ENCODE measurements at regions not wholly inside any gene's neighbourhood (a gene's known extent, or its start where the extent isn't known, plus 50 kb on each side); places are given as distances from the start of the nearest gene placed in this dataset.
"Not testable (repeated sequence)": the region's sequence is repeated elsewhere in the genome, so short reads cannot be mapped to it uniquely, and the experiment has no call there.

DNA sequence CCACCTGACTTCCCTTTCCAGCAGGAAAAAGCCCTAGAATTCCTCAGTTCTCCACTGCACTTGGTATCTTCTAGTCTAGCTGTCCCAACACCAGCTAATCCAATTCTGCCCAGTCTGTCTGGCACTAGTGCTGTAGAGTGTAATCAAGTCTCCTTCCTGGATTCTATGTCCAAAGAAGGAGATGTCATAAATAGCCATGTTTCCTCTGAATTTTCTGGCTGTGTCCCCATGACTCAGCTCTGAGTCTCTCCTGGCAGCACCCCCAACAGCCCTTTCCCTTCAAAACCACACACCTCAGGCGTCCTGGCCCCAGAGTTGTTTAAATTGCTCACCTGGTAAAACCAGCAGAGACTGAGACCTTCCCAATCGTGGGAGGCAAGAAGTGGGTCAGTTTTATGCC, 197.2 kb downstream of the GRXCR1 start:
- DNase-seq (ENCODE audit: low read depth, low spot score) = no peak

DNA sequence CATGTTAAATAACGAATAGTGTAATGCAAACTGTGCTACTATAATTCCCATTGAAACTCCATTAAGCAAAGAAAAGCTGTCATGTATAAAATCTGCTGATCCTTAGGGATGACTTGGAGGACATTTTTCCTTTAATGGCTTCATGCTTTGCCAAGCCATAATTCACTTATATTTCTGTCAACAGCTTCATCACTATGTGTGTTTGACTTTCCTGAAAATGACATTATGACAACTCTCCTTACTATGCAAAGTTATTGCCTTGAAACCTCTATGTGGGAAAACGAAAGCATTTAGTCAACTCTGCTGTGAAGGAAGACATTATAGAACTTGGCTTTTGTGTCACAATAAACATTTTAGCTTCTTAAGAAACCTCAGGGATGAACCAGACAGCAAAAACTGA, 210.5 kb downstream of the GRXCR1 start:
- DNase-seq (ENCODE audit: low read depth, low spot score) = no peak

DNA sequence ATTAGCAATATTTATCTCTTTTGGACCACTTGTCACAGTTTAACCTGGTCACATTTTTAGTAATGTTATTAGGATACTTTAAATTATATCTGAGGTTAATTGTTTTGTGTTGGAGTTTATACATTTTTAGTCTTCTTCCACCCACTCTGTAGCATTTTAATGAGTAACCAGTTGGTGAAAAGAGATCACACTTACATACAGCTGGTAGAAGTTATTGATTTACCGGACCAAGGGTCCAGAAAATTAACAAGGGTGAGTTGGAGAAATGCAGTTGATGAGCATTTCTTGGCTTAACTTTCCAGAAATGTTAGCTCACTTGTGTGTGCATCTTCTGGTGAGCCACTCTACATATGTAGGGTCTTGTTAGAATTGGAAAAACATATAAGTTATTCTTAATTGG, 219.6 kb downstream of the GRXCR1 start:
- DNase-seq (ENCODE audit: low read depth, low spot score) = no peak

DNA sequence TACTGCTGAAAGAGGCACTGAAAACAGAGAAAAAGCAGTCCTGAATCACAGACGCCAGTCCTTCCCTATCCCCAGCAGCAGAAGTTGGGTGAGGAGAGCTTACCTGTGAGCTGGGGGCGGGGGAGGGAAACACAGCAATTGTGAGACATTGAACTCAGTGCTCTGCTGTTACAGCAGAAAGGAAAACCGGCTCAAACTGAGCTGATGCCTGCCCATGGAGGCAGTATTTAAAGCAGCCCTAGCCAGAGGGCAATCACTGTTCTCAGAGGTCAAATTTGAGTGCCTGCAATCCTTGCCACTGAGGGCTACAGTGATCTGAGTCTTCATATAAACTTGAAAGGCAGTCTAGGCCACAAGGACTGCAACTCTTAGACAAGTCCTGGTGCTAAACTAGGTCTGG, 220.7 kb downstream of the GRXCR1 start:
- DNase-seq (ENCODE audit: low read depth, low spot score) = no peak

DNA sequence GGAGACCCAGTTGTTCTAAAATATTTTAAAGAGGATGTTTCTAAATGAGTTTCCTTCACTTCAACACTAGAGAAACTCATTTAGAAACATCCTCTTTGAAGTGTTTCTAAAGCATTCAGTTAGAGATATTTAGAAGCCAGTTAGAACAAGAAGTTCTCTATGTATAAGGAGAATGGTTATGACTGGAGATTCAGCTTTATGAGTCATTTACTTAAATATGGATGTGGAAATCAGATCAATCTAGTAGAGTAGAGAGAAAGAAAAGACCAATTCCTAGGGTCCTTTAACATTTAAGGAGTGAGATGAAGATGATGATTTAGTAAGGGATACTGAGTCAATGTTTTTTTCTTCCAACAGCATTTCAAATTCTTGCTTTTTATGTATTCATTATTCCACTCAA, 234.1 kb downstream of the GRXCR1 start:
- DNase-seq (ENCODE audit: low read depth, low spot score) = no peak

DNA sequence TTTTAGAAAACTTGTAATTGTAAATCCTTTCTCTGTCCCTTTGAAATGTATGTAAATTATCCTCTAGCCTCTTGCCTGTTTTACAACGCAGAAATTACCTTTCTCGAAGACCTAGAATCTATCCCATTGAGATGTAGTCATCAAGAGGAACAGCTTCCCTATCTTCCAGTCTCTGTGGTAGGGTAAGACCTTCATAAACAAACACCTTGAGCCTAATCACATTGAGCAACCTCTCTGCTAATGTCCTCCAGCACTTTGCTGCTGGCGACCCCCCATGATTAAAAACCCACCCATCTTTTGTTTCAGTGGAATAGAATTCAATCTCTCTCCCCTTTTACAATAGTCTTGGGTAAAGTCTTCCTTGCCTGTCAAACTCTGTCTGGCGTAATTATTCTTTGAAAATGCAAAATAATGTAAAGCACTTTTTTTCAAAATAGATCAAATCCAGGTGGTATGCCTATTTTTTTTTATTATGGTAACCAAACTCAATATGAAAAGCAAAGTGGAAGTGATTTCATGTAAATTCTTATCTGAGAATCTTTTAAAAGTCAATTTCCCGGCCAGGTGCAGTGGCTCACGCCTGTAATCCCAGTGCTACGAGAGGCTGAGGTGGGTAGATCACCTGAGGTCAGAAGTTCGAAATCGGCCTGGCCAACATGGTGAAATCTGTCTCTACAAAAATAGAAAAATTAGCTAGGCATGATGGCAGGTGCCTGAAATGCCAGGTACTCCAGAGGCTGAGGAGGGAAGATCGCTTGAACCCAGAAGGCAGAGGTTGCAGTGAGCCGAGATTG, 237.9 kb downstream of the GRXCR1 start:
- DNase-seq (ENCODE audit: low read depth, low spot score) = no peak

DNA sequence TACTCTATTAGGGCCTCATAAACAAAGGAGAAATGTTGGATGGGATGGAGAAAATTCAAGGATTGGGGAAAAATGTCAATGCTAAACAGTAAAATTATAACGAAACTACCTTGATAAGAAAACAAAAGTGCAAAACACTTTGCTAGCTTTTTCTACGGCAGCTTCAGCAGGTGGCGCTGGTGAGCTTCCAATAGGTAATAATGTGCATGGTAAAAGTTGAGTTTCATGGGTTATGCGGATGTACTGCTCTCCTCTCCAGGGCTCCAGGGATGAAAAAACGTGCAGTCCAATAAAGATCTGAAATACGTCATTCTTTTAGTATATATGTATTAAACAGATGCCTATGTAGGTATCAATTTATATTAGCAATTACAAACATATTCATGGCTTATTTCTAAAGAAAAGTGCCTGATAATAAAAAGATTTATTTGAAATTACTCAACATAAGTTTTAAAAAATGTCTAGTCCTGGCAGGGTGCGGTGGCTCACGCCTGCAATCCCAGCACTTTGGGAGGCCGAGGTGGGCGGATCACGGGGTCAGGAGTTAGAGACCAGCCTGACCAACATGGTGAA, 239.6 kb downstream of the GRXCR1 start:
- DNase-seq (ENCODE audit: low read depth, low spot score) = peak; percentile 2

DNA sequence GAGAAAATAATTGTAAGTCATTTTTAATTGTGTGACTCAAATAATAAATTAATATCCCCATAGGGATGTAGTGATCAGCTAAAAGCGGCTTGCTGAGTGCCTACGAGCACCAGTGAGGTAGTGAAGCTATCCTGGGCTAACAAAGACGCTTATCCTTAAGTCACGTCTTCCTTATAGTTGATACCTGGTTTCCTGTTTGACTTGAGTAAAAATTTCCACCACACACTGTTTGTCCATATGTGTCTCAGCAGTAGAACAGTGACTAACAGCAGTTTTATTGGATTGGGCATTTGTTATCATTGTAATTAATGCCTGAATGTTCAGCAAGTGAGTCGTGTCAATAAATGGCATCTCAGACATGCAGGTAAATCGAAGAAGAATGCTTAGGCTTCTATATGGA, 241.1 kb downstream of the GRXCR1 start:
- DNase-seq (ENCODE audit: low read depth, low spot score) = no peak

DNA sequence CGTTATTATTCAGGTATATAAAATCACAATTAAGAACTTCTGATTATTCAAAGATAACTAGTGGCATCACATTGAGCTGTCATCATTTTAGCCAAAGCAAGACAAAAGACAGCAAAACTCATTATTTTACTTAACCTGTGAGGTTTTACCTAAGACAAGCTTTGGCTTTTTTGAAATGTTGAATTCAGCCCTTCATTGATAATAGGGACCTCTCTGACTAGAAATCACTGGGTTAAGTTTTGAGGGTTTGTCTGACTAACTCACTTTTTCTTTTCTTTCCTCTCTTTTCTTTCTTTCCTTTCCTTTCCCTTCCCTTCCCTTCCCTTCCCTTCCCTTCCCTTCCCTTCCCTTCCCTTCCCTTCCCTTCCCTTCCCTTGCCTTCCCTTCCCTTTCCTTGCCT, 244.2 kb downstream of the GRXCR1 start:
- DNase-seq (ENCODE audit: low read depth, low spot score) = no peak

DNA sequence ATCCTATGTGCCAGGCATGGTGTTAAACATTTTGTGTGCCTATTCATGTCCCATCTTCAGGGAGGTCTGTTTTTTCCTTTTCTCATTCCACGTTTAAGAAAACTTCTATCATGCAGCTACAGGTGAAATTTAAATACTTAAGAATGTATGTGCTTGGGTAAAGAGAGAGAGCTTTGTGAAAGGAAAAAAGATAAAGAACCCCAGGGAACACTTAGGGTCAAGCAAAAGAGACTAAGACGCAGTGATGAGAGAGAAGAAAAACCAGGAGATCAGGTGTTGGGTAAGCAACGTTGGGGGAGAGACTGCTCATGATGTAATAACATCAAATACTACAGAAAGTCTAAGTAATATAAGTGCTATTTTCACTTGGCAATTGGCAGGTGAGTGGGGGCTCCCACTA, 253.7 kb downstream of the GRXCR1 start:
- no peak for DNase-seq (ENCODE audit: low read depth, low spot score)

DNA sequence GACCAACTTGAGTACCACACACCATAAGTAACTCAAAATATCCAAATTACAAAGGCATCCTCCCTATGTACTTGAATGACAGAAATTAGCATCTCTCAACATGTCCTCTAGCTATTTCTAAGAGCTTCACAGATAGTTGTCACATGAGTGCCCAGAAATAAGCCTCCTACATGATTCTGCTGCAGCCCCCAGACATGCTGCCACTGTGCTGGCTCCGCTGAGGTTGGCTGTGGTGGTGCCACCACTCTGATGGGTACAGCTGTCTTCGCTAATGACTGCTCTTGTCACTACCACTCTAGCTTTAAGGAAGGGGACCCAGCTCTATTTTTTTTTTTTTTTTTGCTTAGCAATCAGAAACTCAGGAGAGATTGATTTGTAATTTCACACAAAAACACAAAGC, 256.0 kb downstream of the GRXCR1 start:
- DNase-seq (ENCODE audit: low read depth, low spot score) = no peak

DNA sequence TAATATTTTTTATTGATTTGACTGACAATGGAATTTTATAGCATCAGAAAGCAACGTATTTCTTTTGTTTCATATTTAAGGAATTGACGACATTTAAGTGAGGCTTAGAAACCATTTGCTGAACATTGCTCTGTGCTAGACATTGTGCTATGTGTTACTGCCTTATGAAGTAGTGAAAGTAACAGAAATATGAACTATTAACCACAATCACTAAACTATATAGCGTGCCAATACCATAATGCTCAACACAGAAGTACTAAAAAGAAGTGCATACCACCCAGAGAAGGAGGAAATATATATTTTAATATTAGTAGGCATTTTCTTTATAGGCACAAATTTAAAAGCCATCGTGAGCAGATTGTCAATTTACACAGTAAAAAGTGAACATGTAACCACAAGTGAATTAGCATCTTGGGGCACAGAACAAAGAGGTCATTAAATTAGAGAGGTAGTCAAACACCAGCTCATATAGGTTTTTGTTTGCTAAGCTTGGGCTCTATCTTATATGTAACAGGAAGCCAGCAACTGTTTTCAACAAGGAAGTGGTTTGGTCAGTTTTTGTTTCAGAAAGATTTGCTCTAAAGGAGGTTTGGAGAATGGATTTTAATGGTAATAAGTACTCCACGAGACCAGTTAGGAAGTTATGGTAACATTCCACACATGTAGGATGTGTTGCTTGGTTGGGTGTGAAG, 270.7 kb downstream of the GRXCR1 start:
- no peak for DNase-seq (ENCODE audit: low read depth, low spot score)

DNA sequence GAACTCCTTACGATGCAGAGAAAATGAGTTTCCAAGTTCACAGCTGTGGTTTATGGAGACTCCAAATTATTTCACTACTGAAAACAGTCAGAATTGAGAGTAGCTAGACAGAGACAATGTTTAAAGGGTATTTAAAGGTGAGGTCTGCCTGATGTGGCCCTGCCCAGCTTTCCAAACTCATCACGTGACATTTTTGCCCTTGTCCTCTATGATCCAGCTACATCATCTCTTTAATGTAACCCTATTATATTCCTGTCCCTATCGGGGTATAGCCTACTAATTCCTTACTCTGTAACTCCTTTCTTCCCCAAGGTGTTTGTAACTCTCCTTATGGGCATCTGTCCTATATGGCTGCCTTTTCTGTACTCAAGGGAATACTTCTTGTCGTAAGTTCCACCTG, 297.2 kb downstream of the GRXCR1 start:
- DNase-seq (ENCODE audit: low read depth, low spot score) = no peak

DNA sequence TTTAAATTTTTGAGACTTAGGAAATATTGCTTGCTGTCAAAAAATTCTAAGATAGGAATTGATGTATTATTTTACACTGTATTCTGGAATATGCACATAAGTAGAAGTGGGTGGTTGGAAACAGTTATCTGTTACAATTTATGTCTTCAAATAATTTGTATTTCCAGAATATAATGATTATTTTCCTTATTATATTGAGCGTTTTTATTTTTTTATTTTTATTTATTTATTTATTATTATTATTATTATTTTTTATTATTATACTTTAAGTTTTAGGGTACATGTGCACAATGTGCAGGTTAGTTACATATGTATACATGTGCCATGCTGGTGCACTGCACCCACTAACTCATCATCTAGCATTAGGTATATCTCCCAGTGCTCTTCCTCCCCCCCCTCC, 320.1 kb downstream of the GRXCR1 start:
- not testable (repeated sequence) for DNase-seq (ENCODE audit: low read depth, low spot score)

DNA sequence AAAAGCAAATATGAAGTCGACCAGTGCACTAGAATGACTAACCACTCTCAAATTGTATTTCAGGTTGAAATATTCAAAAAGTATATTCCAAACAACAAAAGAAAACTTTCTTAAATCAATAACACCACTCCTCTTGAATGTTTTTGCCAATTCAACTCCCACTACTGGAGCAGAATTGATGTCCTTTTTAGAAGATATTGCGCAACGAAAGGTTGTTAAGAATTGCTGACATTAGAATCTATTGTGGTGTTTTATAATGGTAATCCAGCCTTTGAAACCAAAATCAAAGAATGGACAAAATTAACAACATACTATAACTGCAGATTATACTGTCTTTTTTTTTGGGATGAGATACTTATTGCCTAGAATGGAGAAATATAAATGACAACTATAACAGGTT, 331.3 kb downstream of the GRXCR1 start:
- no peak for DNase-seq (ENCODE audit: low read depth, low spot score)

DNA sequence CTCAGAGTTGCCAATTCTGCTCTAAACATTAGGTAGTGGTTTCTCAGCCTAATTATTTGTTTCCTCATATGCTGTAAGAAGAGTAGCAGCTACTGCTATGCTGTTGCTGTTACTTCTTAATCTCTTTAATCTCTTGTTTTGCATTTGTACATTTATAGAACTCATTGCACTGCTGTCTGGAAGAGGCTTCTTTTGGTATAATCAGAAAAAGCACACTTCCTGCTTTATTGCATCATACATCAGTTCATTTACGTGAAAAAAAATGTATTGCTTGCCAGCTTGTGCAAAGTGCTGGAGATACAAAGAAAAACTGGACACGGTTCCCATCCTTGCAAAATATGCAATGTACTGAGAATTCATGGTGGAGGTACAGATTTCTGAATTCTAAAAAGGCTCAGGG, 332.0 kb downstream of the GRXCR1 start:
- no peak for DNase-seq (ENCODE audit: low read depth, low spot score)

DNA sequence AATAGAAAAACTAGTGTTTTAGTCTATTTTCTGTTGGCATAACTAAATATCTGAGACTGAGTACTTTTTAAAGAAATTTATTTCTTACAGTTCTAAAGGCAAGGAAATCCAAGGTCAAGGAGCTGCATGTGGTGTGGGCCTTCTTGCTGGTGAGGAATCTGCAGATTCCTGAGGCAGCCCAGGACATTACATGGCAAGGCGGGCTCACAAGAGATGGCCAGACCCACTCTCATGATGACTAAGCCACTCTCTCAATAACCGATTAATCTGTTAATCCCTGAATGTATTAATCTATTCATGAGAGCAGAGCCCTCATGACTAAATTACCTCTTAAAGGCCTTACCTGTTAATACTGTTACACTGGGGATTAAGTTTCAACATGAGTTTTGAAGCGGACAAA, 340.8 kb downstream of the GRXCR1 start:
- no peak for DNase-seq (ENCODE audit: low read depth, low spot score)

DNA sequence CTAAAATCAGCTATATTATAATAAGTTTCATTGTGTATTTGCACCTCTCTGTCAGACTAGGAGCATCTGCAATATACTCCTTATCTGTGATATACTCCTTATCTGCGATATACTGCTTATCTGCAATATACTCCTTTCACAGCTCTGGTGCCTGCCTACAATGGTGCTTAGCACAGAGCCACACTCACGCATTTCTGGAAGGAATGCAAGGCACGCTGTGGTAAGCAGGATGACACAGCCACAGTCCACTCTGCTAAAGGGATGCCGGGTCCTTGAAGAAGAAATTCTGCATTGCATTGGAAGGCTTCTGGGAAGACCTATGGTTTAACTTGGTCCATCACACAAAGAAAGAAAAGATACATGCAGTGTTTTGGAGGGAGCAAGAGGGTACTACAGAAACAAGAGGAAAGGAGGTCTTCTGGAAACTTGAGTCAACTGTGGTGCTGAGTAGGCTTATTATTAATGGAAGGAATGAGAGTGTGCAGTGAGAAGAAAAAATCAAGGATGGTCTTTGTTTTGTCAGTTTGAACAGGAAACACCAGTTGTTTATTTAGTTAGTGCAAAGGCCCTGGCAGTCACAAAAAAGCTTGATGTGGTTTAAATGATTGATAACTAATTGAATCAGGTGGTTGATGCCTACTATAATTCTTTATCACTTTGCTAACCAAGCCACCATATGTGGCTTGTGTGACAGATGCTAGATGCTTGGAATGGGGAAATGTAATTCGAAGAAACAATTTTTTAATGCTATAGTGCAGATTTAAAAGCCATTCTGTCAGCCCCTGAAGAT, 342.3 kb downstream of the GRXCR1 start:
- DNase-seq (ENCODE audit: low read depth, low spot score) = no peak

DNA sequence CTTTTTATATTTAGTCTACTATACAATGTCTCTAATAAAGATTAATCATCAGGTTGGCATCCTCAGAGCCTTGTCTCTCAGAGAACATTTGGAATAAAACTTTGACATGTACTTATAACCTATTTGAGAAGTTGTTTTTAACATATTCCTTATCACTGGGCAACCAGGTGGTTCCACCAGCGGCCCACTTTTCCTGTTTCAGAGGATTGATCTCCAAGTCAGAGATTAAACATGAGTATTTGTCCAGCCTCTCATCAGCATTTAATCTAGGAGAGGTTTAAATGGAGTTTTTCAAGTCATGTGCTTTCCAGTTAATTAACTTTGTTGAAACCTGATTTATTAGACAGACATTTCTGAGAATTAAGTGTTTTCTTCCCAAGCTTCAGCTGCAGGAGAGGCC, 345.5 kb downstream of the GRXCR1 start:
- no peak for DNase-seq (ENCODE audit: low read depth, low spot score)

DNA sequence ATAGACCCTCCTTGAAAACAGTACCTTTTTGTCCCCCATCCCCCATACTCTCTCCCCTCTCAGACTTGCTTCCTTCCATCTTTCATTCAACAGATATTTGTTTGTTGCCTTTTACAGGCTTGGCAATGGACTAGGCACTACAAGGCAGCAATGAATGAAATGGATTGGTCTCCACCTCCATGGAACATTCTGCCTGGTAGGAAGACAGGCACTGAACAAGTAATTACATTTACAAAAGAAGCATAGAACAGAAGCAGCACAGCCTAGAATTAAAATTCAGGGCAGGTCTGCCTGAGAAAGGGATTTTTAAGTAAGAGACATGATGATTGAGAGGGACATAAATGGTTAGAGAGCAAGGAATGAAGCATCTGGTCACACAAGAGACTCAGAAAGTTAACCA, 346.1 kb downstream of the GRXCR1 start:
- no peak for DNase-seq (ENCODE audit: low read depth, low spot score)

DNA sequence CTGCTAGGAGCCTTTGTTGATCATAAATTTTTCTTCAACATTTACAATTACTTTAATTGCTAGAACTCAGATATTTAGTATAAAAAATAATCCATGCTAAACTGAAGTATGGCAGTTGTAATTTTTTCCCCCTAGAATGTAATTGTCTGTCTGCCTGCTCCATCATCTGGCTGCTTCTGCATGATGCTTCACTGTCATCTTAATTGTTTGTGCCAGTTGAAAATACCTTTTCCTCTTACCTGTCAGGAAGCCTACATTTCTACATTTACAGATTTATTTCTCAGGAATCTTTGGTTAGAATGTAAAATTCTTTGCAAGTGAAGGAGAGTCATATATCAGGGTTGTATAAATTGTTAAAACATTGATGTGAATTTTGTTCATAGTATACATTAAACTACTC, 348.6 kb downstream of the GRXCR1 start:
- DNase-seq (ENCODE audit: low read depth, low spot score) = no peak

DNA sequence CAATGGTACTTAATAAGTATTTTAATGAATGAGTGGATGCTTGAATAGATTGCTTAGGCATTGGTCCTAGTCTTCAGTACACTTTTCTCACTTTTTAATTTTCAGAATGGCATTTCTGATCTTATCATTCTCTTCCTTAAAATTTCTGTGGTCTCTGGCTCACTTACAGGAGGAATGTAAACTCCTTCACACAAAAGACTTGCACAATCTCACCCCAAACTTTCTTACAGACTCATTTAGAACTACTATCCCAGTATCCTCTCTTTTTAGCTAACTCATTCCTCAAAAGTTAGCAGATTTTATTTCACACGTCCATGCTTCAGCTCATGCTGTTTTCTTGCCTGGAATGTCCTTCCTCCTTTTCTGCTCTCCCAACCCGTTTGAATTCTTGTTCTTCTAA, 350.1 kb downstream of the GRXCR1 start:
- no peak for DNase-seq (ENCODE audit: low read depth, low spot score)
